ENCODE measurements at regions not wholly inside any gene's neighbourhood (a gene's known extent, or its start where the extent isn't known, plus 50 kb on each side); places are given as distances from the start of the nearest gene placed in this dataset.

GRCh38 chr5:35438288-35438687 lies 179.4 kb upstream of the SPEF2 start:
- DNase-seq (ENCODE audit: low spot score) (no peak), ATAC-seq (ENCODE audit: low FRiP score) (no peak)
- no peak for TF ChIP-seq CTCF (IDR thresholded peaks at IDR 0.05)

GRCh38 chr5:35436400-35437057 lies 181.1 kb upstream of the SPEF2 start:
- ATAC-seq (ENCODE audit: low FRiP score) = no peak
- DNase-seq (ENCODE audit: low spot score) = no peak
- no peak for TF ChIP-seq CTCF (IDR thresholded peaks at IDR 0.05)

- DNase-seq (ENCODE audit: low spot score) (no peak), ATAC-seq (ENCODE audit: low FRiP score) (no peak)
- no peak for TF ChIP-seq CTCF (IDR thresholded peaks at IDR 0.05)
Measured at GRCh38 chr5:35430381-35431162, 187.1 kb upstream of the SPEF2 start.

- TF ChIP-seq CTCF (IDR thresholded peaks at IDR 0.05) = no peak
- no peak for ATAC-seq (ENCODE audit: low FRiP score)
Measured at GRCh38 chr5:35420200-35420599, 189.9 kb upstream of the PRLR start.

GRCh38 chr5:35417040-35417439 lies 186.8 kb upstream of the PRLR start:
- DNase-seq (ENCODE audit: low spot score) = no peak
- TF ChIP-seq CTCF (IDR thresholded peaks at IDR 0.05) = no peak

More at GRCh38 chr5:35420200-35420599, 189.9 kb upstream of the PRLR start:
- DNase-seq (ENCODE audit: low spot score) = no peak

GRCh38 chr5:35416217-35416988 lies 186.1 kb upstream of the PRLR start:
- no peak for ATAC-seq (ENCODE audit: low FRiP score)
- TF ChIP-seq CTCF (IDR thresholded peaks at IDR 0.05) = no peak
- no peak for DNase-seq (ENCODE audit: low spot score)

More at GRCh38 chr5:35417040-35417439, 186.8 kb upstream of the PRLR start:
- no peak for ATAC-seq (ENCODE audit: low FRiP score)

Measured in omental fat pad (tissue), 3 donors.